ENCODE measurements at regions not wholly inside any gene's neighbourhood (a gene's known extent, or its start where the extent isn't known, plus 50 kb on each side); places are given as distances from the start of the nearest gene placed in this dataset.

GRCh38 chr13:85288698-85289097, 510.5 kb downstream of the SLITRK6 start:
- no peak overlapping the region for H3K4me2 ChIP-seq
- Mint-ChIP-seq H3K36me3 (no peaks in the 10 kb centered on the region), H3K4me3 (no peak overlapping the region), H3K27ac (no peak overlapping the region), H3K27me3 (ENCODE audit: insufficient read depth, low read depth) (no peaks in the 10 kb centered on the region), H3K4me1 (no peaks in the 10 kb centered on the region), H3K9me3 (no peaks in the 10 kb centered on the region)
- H3K27me3 ChIP-seq, result no peaks in the 10 kb centered on the region
- H3K4me3 ChIP-seq, result no peak overlapping the region
- no peaks in the 10 kb centered on the region for H3F3A ChIP-seq (ENCODE audit: low read depth)
- no peaks in the 10 kb centered on the region for H3K79me2 ChIP-seq (ENCODE audit: low read depth)
- H3K4me1 ChIP-seq, result no peaks in the 10 kb centered on the region
- no peak overlapping the region for H3K9ac ChIP-seq
- H3K36me3 ChIP-seq, result no peaks in the 10 kb centered on the region
- H3K27ac ChIP-seq, result no peak overlapping the region
- TF ChIP-seq EZH2 (IDR thresholded peaks at IDR 0.05), result no peak
- TF ChIP-seq EZH2phosphoT487 (IDR thresholded peaks at IDR 0.05), result no peak
- no peak overlapping the region for H2AFZ ChIP-seq (replicated peaks)
- no peak for DNase-seq (ENCODE audit: low spot score)
- H3K9me3 ChIP-seq (ENCODE audit: low read depth), result no peaks in the 10 kb centered on the region
- no peaks in the 10 kb centered on the region for H4K20me1 ChIP-seq (ENCODE audit: low read depth)

DNA sequence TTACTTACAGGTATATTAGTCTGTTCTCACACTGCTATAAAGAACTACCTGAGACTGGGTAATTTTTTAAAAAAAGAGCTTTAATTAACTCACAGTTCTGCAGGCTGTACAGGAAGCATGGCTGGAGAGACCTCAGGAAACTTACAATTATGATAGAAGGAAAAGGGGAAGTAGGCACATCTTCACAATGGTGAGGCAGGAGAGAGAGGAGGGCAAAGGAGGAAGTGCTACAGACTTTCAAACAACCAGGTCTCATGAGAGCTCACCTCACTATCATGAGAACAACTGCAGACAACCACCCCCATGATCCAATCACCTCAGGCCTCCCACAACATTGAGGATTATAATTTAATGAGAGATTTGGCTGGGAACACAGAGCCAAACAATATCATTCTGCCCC, 511.7 kb downstream of the SLITRK6 start:
- Mint-ChIP-seq H3K27ac (no peak overlapping the region), H3K36me3 (no peaks in the 10 kb centered on the region), H3K27me3 (ENCODE audit: insufficient read depth, low read depth) (no peaks in the 10 kb centered on the region), H3K4me3 (no peak overlapping the region), H3K4me1 (no peaks in the 10 kb centered on the region), H3K9me3 (no peaks in the 10 kb centered on the region)
- no peak for DNase-seq (ENCODE audit: low spot score)
- no peaks in the 10 kb centered on the region for H3F3A ChIP-seq (ENCODE audit: low read depth)
- H3K79me2 ChIP-seq (ENCODE audit: low read depth), result no peaks in the 10 kb centered on the region
- H2AFZ ChIP-seq (replicated peaks), result no peak overlapping the region
- no peaks in the 10 kb centered on the region for H4K20me1 ChIP-seq (ENCODE audit: low read depth)
- H3K9ac ChIP-seq, result no peak overlapping the region
- H3K4me1 ChIP-seq, result no peaks in the 10 kb centered on the region
- no peaks in the 10 kb centered on the region for H3K36me3 ChIP-seq
- no peak overlapping the region for H3K4me2 ChIP-seq
- no peaks in the 10 kb centered on the region for H3K9me3 ChIP-seq (ENCODE audit: low read depth)
- no peaks in the 10 kb centered on the region for H3K27me3 ChIP-seq
- H3K4me3 ChIP-seq, result no peak overlapping the region
- no peak overlapping the region for H3K27ac ChIP-seq
- TF ChIP-seq EZH2 (IDR thresholded peaks at IDR 0.05) (no peak), EZH2phosphoT487 (IDR thresholded peaks at IDR 0.05) (no peak), CTCF (IDR thresholded peaks at IDR 0.05) (no peak)

GRCh38 chr13:85286081-85286480, 513.1 kb downstream of the SLITRK6 start:
- H3K79me2 ChIP-seq (ENCODE audit: low read depth), result no peaks in the 10 kb centered on the region
- H3K27ac ChIP-seq, result no peak overlapping the region
- H3K36me3 Mint-ChIP-seq, result no peaks in the 10 kb centered on the region
- no peaks in the 10 kb centered on the region for H3K27me3 ChIP-seq
- no peaks in the 10 kb centered on the region for H3K4me1 ChIP-seq
- H3K4me1 Mint-ChIP-seq, result no peaks in the 10 kb centered on the region
- TF ChIP-seq EZH2 (IDR thresholded peaks at IDR 0.05) (no peak), EZH2phosphoT487 (IDR thresholded peaks at IDR 0.05) (no peak), CTCF (IDR thresholded peaks at IDR 0.05) (no peak)
- no peaks in the 10 kb centered on the region for H3K9me3 ChIP-seq (ENCODE audit: low read depth)
- no peak overlapping the region for H3K27ac Mint-ChIP-seq
- no peak overlapping the region for H3K4me3 ChIP-seq
- no peak overlapping the region for H3K9ac ChIP-seq
- H2AFZ ChIP-seq (replicated peaks), result no peak overlapping the region
- no peak for DNase-seq (ENCODE audit: low spot score)
- no peak overlapping the region for H3K4me3 Mint-ChIP-seq
- H3K27me3 Mint-ChIP-seq (ENCODE audit: insufficient read depth, low read depth), result no peaks in the 10 kb centered on the region
- no peaks in the 10 kb centered on the region for H4K20me1 ChIP-seq (ENCODE audit: low read depth)
- H3K4me2 ChIP-seq, result no peak overlapping the region
- H3F3A ChIP-seq (ENCODE audit: low read depth), result no peaks in the 10 kb centered on the region
- no peaks in the 10 kb centered on the region for H3K36me3 ChIP-seq
- no peaks in the 10 kb centered on the region for H3K9me3 Mint-ChIP-seq

DNA sequence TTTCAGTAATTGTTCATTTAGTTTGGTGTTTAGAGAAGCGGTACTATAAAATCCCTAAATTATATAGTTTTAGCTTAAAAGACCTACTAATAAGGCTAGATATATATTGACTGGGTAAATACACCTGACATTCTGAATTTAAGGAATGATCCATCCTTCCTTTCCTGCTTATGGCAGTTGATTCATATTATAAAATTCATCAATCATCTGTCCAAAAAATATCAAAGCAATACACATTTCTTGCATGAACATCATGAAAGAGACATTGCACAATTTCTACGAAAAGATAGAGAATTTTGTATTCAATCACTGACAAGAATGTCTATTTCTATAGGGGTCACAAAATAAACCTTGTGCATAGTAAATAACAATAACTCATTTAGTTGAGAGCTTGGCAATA, 514.9 kb downstream of the SLITRK6 start:
- Mint-ChIP-seq H3K9me3 (no peaks in the 10 kb centered on the region), H3K4me1 (no peaks in the 10 kb centered on the region), H3K27me3 (ENCODE audit: insufficient read depth, low read depth) (no peaks in the 10 kb centered on the region), H3K4me3 (no peak overlapping the region), H3K36me3 (no peaks in the 10 kb centered on the region), H3K27ac (no peak overlapping the region)
- H2AFZ ChIP-seq (replicated peaks), result no peak overlapping the region
- H4K20me1 ChIP-seq (ENCODE audit: low read depth), result no peaks in the 10 kb centered on the region
- TF ChIP-seq EZH2 (IDR thresholded peaks at IDR 0.05), result no peak
- no peaks in the 10 kb centered on the region for H3K27me3 ChIP-seq
- no peaks in the 10 kb centered on the region for H3F3A ChIP-seq (ENCODE audit: low read depth)
- H3K9me3 ChIP-seq (ENCODE audit: low read depth), result no peaks in the 10 kb centered on the region
- DNase-seq (ENCODE audit: low spot score), result no peak
- no peaks in the 10 kb centered on the region for H3K36me3 ChIP-seq
- H3K27ac ChIP-seq, result no peak overlapping the region
- H3K4me2 ChIP-seq, result no peak overlapping the region
- no peak overlapping the region for H3K4me3 ChIP-seq
- H3K9ac ChIP-seq, result no peak overlapping the region
- H3K4me1 ChIP-seq, result no peaks in the 10 kb centered on the region
- H3K79me2 ChIP-seq (ENCODE audit: low read depth), result no peaks in the 10 kb centered on the region
